GM12875 (cell line): ENCODE measurements at regions not wholly inside any gene's neighbourhood (a gene's known extent, or its start where the extent isn't known, plus 50 kb on each side); places are given as distances from the start of the nearest gene placed in this dataset.

Experiments
- H3K4me3 ChIP-seq: one replicate; pipeline ENCODE4 v1.5.1; 2011; ENCODE audit warnings: low read depth, low read length, control low read depth
- TF ChIP-seq, protein P1 (sequence below): IDR thresholded peaks from 2 replicates; pipeline ENCODE4 v1.5.1; 2011; ENCODE audit warnings: low read depth, mild to moderate bottlenecking, control low read depth, inconsistent platforms, low read length, moderate library complexity, borderline replicate concordance; ENCODE audit not compliant: insufficient read depth

DNA sequence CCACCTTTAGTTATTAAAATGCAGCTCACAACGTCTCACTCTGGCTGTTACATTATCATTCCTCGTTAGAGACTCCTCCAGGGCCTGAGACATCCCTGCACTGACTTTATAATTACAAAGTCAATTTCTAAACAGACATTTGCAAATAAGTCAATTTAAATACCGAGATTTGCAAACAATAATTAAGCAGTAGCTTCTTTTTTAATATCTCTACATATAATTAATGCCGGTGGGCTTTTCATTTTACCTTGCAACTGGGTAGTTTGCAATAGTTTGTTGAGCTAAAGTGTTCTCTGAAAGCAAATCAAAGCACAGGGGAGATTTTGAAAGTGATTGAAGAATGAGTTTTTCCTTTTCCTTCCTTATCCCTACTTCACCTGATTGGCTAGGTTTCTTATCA, 154.4 kb downstream of the TLR4 start:
- H3K4me3 ChIP-seq, result no peak overlapping the region
- TF ChIP-seq, protein P1, sequence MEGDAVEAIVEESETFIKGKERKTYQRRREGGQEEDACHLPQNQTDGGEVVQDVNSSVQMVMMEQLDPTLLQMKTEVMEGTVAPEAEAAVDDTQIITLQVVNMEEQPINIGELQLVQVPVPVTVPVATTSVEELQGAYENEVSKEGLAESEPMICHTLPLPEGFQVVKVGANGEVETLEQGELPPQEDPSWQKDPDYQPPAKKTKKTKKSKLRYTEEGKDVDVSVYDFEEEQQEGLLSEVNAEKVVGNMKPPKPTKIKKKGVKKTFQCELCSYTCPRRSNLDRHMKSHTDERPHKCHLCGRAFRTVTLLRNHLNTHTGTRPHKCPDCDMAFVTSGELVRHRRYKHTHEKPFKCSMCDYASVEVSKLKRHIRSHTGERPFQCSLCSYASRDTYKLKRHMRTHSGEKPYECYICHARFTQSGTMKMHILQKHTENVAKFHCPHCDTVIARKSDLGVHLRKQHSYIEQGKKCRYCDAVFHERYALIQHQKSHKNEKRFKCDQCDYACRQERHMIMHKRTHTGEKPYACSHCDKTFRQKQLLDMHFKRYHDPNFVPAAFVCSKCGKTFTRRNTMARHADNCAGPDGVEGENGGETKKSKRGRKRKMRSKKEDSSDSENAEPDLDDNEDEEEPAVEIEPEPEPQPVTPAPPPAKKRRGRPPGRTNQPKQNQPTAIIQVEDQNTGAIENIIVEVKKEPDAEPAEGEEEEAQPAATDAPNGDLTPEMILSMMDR, result no peak

DNA sequence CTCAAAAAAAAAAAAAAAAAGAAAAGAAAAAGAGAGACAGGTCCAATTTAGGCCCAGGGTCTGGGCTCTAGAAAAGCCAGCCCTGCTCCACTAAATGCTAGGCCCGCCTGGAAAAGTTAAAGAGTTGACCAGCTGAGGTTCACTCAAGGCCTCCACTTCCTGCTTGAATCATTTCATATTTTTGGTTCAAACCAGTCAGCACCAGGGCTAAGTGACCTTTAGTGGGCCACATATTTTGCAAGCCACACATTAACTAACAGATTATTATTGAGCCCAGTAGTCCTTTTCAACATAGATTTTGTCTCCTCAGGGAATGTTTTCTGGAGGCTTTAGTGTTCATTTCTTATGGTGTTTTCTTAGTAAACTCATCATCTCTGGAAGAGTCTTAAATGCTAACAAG, 156.6 kb downstream of the TLR4 start:
- H3K4me3 ChIP-seq, result no peak overlapping the region
- TF ChIP-seq, protein P1, result no peak

DNA sequence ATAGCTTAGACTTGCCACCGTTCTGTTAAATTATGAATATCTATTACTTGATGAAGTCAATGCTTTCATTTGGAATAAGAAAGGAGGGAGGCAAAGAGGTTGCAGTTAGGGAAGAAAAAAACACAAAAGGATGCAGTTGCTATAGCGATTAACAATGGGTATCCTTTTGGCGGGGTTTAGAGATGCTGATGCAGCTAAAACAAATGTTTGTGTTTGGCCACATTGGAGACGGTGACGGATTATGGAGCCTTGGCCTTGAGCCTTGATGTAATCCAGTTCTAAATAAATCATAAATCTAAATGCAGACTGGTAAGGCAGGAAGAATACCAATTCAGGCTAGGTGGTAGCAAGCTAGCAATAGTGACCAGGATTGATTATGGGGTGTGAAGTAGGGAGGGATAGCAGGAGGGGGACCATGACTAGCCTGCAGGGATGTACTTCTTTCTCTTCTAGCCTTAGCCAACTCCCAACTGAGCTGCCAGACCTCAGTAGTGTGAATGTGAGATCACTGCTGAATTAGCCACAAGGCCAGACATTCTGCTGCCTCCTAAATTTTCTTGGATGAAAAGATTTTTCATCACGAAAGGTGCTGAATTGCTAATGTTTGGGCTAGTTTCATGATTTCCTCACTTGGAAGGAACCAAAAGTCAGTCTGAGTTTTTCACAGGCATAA, 160.3 kb downstream of the TLR4 start:
- TF ChIP-seq, protein P1, result no peak
- H3K4me3 ChIP-seq, result no peak overlapping the region

DNA sequence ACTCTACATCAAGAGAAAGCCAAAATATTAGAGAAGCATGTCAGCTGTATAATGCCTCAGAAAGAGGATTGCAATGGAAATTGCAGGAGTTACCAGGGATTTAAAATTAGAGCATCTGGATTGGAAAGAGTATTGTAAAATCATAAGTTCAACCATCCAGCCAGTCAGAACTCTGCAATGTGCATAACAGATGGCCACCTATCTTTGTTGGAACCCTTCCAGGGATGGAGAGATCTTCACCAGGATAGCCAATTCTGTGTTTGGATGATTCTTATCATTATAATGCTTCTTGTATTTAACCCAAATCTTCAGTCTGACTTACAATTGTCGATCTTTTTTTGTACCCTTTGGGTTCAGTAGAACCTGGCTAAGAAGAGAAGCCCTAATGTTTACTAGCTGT, 164.4 kb downstream of the TLR4 start:
- TF ChIP-seq, protein P1, result no peak
- H3K4me3 ChIP-seq, result no peak overlapping the region

DNA sequence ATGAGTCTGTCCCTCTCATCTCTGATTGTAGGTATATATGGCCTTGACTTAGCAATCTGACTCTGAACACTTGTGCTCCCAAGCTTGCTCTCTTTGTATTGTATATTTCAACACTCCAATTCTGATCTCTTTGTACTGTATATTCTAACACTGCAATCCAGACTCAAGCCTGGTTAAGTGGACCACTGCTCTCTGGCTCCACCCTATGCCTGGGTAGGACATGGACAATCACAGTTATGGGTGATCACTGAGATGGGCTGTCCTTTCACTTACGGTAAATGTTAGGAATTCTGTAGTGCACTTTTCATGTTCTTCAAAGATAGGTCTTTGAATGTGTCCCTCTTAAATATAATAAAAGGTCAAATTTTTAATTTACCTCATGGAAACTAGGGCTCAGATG, 165.1 kb downstream of the TLR4 start:
- TF ChIP-seq, protein P1, result no peak
- no peak overlapping the region for H3K4me3 ChIP-seq

DNA sequence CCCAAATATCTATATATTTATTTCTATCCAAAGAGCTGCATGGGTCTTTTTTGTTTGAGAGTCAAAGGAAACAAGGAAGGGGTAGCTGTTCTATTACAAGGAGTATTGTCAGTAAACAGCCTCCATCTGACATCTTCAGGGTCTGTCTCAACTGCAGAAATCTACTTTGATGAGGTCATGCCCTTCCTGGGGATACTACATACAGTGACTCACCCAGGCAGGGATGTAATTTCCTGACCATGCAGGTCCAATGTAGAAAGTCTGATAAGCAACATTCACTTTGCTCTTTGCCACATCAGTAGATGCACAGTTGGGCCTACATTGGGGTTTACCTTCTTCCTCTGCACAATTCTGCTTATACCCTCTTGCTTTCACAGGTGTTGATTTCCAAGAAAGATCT, 165.5 kb downstream of the TLR4 start:
- TF ChIP-seq, protein P1, result no peak
- H3K4me3 ChIP-seq, result no peak overlapping the region

DNA sequence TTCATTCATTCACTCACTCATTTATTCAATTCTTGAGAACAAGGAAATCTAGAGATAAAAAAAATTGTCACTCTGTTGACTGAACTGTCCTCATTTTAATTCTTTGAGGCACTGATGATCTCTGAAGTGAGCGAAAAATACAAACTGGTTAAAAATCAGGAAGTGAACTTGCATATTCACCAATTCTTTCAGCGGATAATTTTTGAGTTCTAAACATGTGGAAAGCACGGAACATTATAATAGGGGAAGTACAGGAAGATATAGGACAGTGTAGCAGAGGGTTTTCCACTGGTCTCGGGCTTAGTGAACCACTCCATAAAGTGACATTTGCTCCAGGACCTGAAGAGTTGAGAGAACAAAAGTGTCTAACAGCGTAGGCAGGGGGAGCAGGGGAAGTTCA, 169.5 kb downstream of the TLR4 start:
- no peak overlapping the region for H3K4me3 ChIP-seq
- TF ChIP-seq, protein P1, result no peak
